Upper lobe of left lung (tissue), 4 donors: ENCODE measurements at regions not wholly inside any gene's neighbourhood (a gene's known extent, or its start where the extent isn't known, plus 50 kb on each side); places are given as distances from the start of the nearest gene placed in this dataset.

Source experiments
- CTCF ChIP-seq, 6 experiments: fragments of 450-650 bp in 4 of 6; fragments of 200-600 bp in 2 of 6; sonication (generic) in 2 of 6; IDR thresholded peaks; one replicate each; pipeline ENCODE4 v1.5.1; 2016 to 2019; ENCODE audit warnings: antibody characterized with exemption in 6 of 6
- POLR2A ChIP-seq, 4 donors: fragments of 450-650 bp; IDR thresholded peaks; one replicate each; pipeline ENCODE4 v1.5.1; 2016 to 2017; ENCODE audit warnings: antibody characterized with exemption in 4 of 4, mild to moderate bottlenecking in 2 of 4
- POLR2AphosphoS5 ChIP-seq, 2 donors: sonication (generic); formaldehyde crosslinking; IDR thresholded peaks; one replicate each; pipeline ENCODE4 v1.5.1; 2017; ENCODE audit warnings: antibody characterized with exemption in 2 of 2

- TF ChIP-seq CTCF (IDR thresholded peaks at IDR 0.05) (no peak), POLR2A (IDR thresholded peaks at IDR 0.05) (no peak), POLR2AphosphoS5 (IDR thresholded peaks at IDR 0.05) (no peak)
These were observed 263.9 kb upstream of the NT5E start for GRCh38 chr6:85185977-85186376.
